Stimulated activated CD4-positive, alpha-beta T cell treated with anti-CD3 and anti-CD28 coated beads, Interleukin-15, amount 100 ng/mL, for 24 hours (primary cell): ENCODE measurements at regions not wholly inside any gene's neighbourhood (a gene's known extent, or its start where the extent isn't known, plus 50 kb on each side); places are given as distances from the start of the nearest gene placed in this dataset.
"Not testable (repeated sequence)": the region's sequence is repeated elsewhere in the genome, so short reads cannot be mapped to it uniquely, and the experiment has no call there.

Experiments
- DNase-seq: peaks from one replicate; pipeline ENCODE4 v3.0.0-alpha.2; 2020

- DNase-seq = no peak
These were observed 52.4 kb upstream of the GOLGA8J start for GRCh38 chr15:30030345-30030744.

GRCh38 chr15:30023798-30024295, 58.9 kb upstream of the GOLGA8J start:
- no peak for DNase-seq

- no peak for DNase-seq
These were observed 72.0 kb upstream of the GOLGA8J start for GRCh38 chr15:30010746-30011145.

GRCh38 chr15:30008156-30008555, 74.6 kb upstream of the GOLGA8J start:
- DNase-seq = no peak

GRCh38 chr15:30001602-30002001, 81.2 kb upstream of the GOLGA8J start:
- DNase-seq = no peak

GRCh38 chr15:29998033-29998432, 84.7 kb upstream of the GOLGA8J start:
- no peak for DNase-seq

GRCh38 chr15:29997499-29997898, 85.3 kb upstream of the GOLGA8J start:
- no peak for DNase-seq

- no peak for DNase-seq
These were observed 88.5 kb upstream of the GOLGA8J start for GRCh38 chr15:29994284-29994683.

- no peak for DNase-seq
These were observed 91.8 kb upstream of the GOLGA8J start for GRCh38 chr15:29990954-29991353.

GRCh38 chr15:29990035-29990434, 92.7 kb upstream of the GOLGA8J start:
- DNase-seq = no peak

GRCh38 chr15:29988701-29989100, 94.1 kb upstream of the GOLGA8J start:
- no peak for DNase-seq

- no peak for DNase-seq
These were observed 95.8 kb upstream of the GOLGA8J start for GRCh38 chr15:29986946-29987345.

GRCh38 chr15:29978411-29979382, 104.1 kb upstream of the GOLGA8J start:
- no peak for DNase-seq

GRCh38 chr15:29974056-29974455, 108.7 kb upstream of the GOLGA8J start:
- not testable (repeated sequence) for DNase-seq

- DNase-seq = no peak
These were observed 110.7 kb upstream of the GOLGA8J start for GRCh38 chr15:29972051-29972450.

GRCh38 chr15:29970402-29970695, 112.4 kb upstream of the GOLGA8J start:
- no peak for DNase-seq

GRCh38 chr15:29969562-29970401, 113.0 kb upstream of the GOLGA8J start:
- DNase-seq = no peak

GRCh38 chr15:29968895-29969561, 113.7 kb upstream of the GOLGA8J start:
- no peak for DNase-seq

- DNase-seq = peak; percentile 5
These were observed 114.5 kb upstream of the GOLGA8J start for GRCh38 chr15:29968099-29968894.

- no peak for DNase-seq
These were observed 120.3 kb upstream of the GOLGA8J start for GRCh38 chr15:29962407-29962806.

GRCh38 chr15:29959384-29960137, 123.2 kb upstream of the GOLGA8J start:
- no peak for DNase-seq

GRCh38 chr15:29952225-29952624, 130.0 kb upstream of the TJP1 start:
- DNase-seq = no peak
